ENCODE measurements at regions not wholly inside any gene's neighbourhood (a gene's known extent, or its start where the extent isn't known, plus 50 kb on each side); places are given as distances from the start of the nearest gene placed in this dataset.

- TF ChIP-seq CTCF (conservative IDR thresholded peaks at IDR 0.05; ENCODE audit: low read depth, low read length): no peak
- no peak for TF ChIP-seq EZH2 (IDR thresholded peaks at IDR 0.05; ENCODE audit: borderline replicate concordance, low read depth, low read length, poor library complexity, severe bottlenecking)
Measured at GRCh38 chr5:38618154-38618553, 61.7 kb upstream of the LIFR start.

Data from A673 (cell line).